BJ (cell line): ENCODE measurements at regions not wholly inside any gene's neighbourhood (a gene's known extent, or its start where the extent isn't known, plus 50 kb on each side); places are given as distances from the start of the nearest gene placed in this dataset.

Experiments
- CTCF ChIA-PET: fragments of 350-600 bp; formaldehyde crosslinking; extraction: SDS; loops from one replicate; lab custom pipeline; 2021; ENCODE audit warnings: antibody characterized with exemption, inconsistent platforms; lab: Yijun Ruan, JAX
- POLR2A ChIA-PET: fragments of 300-600 bp; sonication (Branson Sonifier 250); formaldehyde crosslinking; extraction: SDS; loops from one replicate; lab custom pipeline; 2021; ENCODE audit warnings: antibody characterized with exemption; lab: Charles Lee
- DNase-seq: peaks from one replicate; pipeline ENCODE4 v3.0.0-alpha.2; 2011; ENCODE audit warnings: low read depth
- H3K27me3 ChIP-seq: 2 replicates; pipeline ENCODE4 v1.6.0; 2011; ENCODE audit warnings: low read length; ENCODE audit not compliant: control insufficient read depth, insufficient read depth
- H3K36me3 ChIP-seq: 2 replicates; pipeline ENCODE4 v1.5.1; 2011; ENCODE audit warnings: low read length; ENCODE audit not compliant: control insufficient read depth, insufficient read depth
- H3K4me3 ChIP-seq: 2 replicates; pipeline ENCODE4 v1.5.1; 2011; ENCODE audit warnings: low read depth, mild to moderate bottlenecking, control low read depth, low read length
- CTCF ChIP-seq: IDR thresholded peaks from 2 replicates; pipeline ENCODE4 v1.5.1; 2011; ENCODE audit warnings: low read depth, mild to moderate bottlenecking, control low read depth, inconsistent platforms, low read length, moderate library complexity; ENCODE audit not compliant: insufficient read depth

GRCh38 chr13:88248393-88248792, 577.2 kb downstream of the SLITRK5 start:
- CTCF ChIA-PET: no interaction called here
- TF ChIP-seq CTCF: no peak

GRCh38 chr13:88257706-88258105, 586.5 kb downstream of the SLITRK5 start:
- Histone ChIP-seq H3K27me3 (no peaks in the 10 kb centered on the region), H3K4me3 (no peak overlapping the region), H3K36me3 (no peaks in the 10 kb centered on the region)
- TF ChIP-seq CTCF: no peak
- no peak for DNase-seq
- POLR2A ChIA-PET: no interaction called here
- CTCF ChIA-PET: no interaction called here

More at GRCh38 chr13:88248393-88248792, 577.2 kb downstream of the SLITRK5 start:
- Histone ChIP-seq H3K36me3 (no peaks in the 10 kb centered on the region), H3K27me3 (no peaks in the 10 kb centered on the region), H3K4me3 (no peak overlapping the region)
- DNase-seq: no peak
- POLR2A ChIA-PET: no interaction called here

- H3K27me3 ChIP-seq: no peaks in the 10 kb centered on the region
- no peak for DNase-seq
- no peak overlapping the region for H3K4me3 ChIP-seq
- ChIA-PET POLR2A (no interaction called here), CTCF (no interaction called here)
- H3K36me3 ChIP-seq: no peaks in the 10 kb centered on the region
- no peak for TF ChIP-seq CTCF
Observed at GRCh38 chr13:88263808-88264207, 592.6 kb downstream of the SLITRK5 start.

- Histone ChIP-seq H3K27me3 (no peaks in the 10 kb centered on the region), H3K36me3 (no peaks in the 10 kb centered on the region), H3K4me3 (no peak overlapping the region)
- ChIA-PET POLR2A (no interaction called here), CTCF (no interaction called here)
- DNase-seq: no peak
- no peak for TF ChIP-seq CTCF
Observed at GRCh38 chr13:88281841-88282240, 610.7 kb downstream of the SLITRK5 start.

- TF ChIP-seq CTCF: no peak
- ChIA-PET CTCF (no interaction called here), POLR2A (no interaction called here)
- no peaks in the 10 kb centered on the region for H3K36me3 ChIP-seq
- no peaks in the 10 kb centered on the region for H3K27me3 ChIP-seq
- no peak for DNase-seq
- H3K4me3 ChIP-seq: no peak overlapping the region
Observed at GRCh38 chr13:88285329-88285728, 614.2 kb downstream of the SLITRK5 start.
